GM23338 (cell line): ENCODE measurements at regions not wholly inside any gene's neighbourhood (a gene's known extent, or its start where the extent isn't known, plus 50 kb on each side); places are given as distances from the start of the nearest gene placed in this dataset.

Source experiments
- ATAC-seq: fragments of 200-7000 bp; cut with Tn5 transposase; 3 replicates; pipeline ENCODE4 v1.9.1; 2020
- DNase-seq: peaks from one replicate; pipeline ENCODE4 v3.0.0-alpha.2; 2015; ENCODE audit warnings: low spot score
- H2AFZ ChIP-seq: fragments of 200-600 bp; sonication (generic); 2 replicates; pipeline ENCODE4 v1.8.0; 2016; ENCODE audit warnings: antibody characterized with exemption, mild to moderate bottlenecking, moderate library complexity
- H3F3A ChIP-seq: fragments of 200-600 bp; sonication (generic); replicated peaks from 2 replicates; pipeline ENCODE4 v1.8.0; 2017; ENCODE audit warnings: antibody characterized with exemption, mixed run types, low read depth
- H3K27ac ChIP-seq: fragments of 200-600 bp; sonication (generic); 2 replicates; pipeline ENCODE4 v1.6.1; 2016; ENCODE audit warnings: low read depth
- H3K27me3 ChIP-seq: fragments of 200-600 bp; sonication (generic); 2 replicates; pipeline ENCODE4 v1.8.0; 2016; ENCODE audit warnings: mild to moderate bottlenecking, mixed run types, moderate library complexity; ENCODE audit not compliant: insufficient read depth
- H3K36me3 ChIP-seq: fragments of 200-600 bp; sonication (generic); 2 replicates; pipeline ENCODE4 v1.8.0; 2016; ENCODE audit warnings: mild to moderate bottlenecking; ENCODE audit not compliant: insufficient read depth
- H3K4me1 ChIP-seq: fragments of 200-600 bp; sonication (generic); 2 replicates; pipeline ENCODE4 v1.8.0; 2016; ENCODE audit warnings: mild to moderate bottlenecking, moderate library complexity; ENCODE audit not compliant: insufficient read depth
- H3K4me2 ChIP-seq: fragments of 200-600 bp; sonication (generic); 2 replicates; pipeline ENCODE4 v1.7.1; 2017; ENCODE audit warnings: mixed run types
- H3K4me3 ChIP-seq: fragments of 200-600 bp; sonication (generic); 2 replicates; pipeline ENCODE4 v1.6.1; 2016; ENCODE audit warnings: mixed run types
- H3K79me2 ChIP-seq: fragments of 200-600 bp; sonication (generic); replicated peaks from 2 replicates; pipeline ENCODE4 v1.8.0; 2017; ENCODE audit warnings: mild to moderate bottlenecking; ENCODE audit not compliant: insufficient read depth
- H3K9me2 ChIP-seq: fragments of 200-600 bp; sonication (generic); 2 replicates; pipeline ENCODE4 v1.8.0; 2017; ENCODE audit not compliant: insufficient read depth
- H4K20me1 ChIP-seq: fragments of 200-600 bp; sonication (generic); replicated peaks from 2 replicates; pipeline ENCODE4 v1.8.0; 2017; ENCODE audit warnings: mild to moderate bottlenecking; ENCODE audit not compliant: insufficient read depth
- H3K27ac Mint-ChIP-seq: 2 replicates; pipeline ENCODE4 v1.8.0; 2020; ENCODE audit warnings: inconsistent platforms, mild to moderate bottlenecking, moderate library complexity, mixed read lengths
- H3K27me3 Mint-ChIP-seq: 3 replicates; pipeline ENCODE4 v1.8.0; 2022; ENCODE audit warnings: low read depth, mild to moderate bottlenecking, moderate library complexity, mixed read lengths, inconsistent platforms; ENCODE audit not compliant: insufficient read depth, poor library complexity
- H3K36me3 Mint-ChIP-seq: 3 replicates; pipeline ENCODE4 v1.8.0; 2021; ENCODE audit warnings: low read depth, mild to moderate bottlenecking, inconsistent platforms, moderate library complexity, mixed read lengths
- H3K4me1 Mint-ChIP-seq: 3 replicates; pipeline ENCODE4 v1.8.0; 2020; ENCODE audit warnings: mild to moderate bottlenecking, inconsistent platforms, mixed read lengths
- H3K4me3 Mint-ChIP-seq: 3 replicates; pipeline ENCODE4 v1.8.0; 2021; ENCODE audit warnings: moderate library complexity, mild to moderate bottlenecking, inconsistent platforms, mixed read lengths
- H3K9me3 Mint-ChIP-seq: 3 replicates; pipeline ENCODE4 v1.8.0; 2020; ENCODE audit warnings: moderate library complexity, mild to moderate bottlenecking, inconsistent platforms, mixed read lengths
- CREB1 ChIP-seq: fragments of 250-450 bp; sonication (Bioruptor Pico); IDR thresholded peaks from 2 replicates; pipeline ENCODE4 v1.5.0; 2020; ENCODE audit warnings: low read depth, mild to moderate bottlenecking, moderate library complexity
- EZH2phosphoT487 ChIP-seq: fragments of 200-600 bp; sonication (generic); IDR thresholded peaks from one replicate; pipeline ENCODE4 v1.8.1; 2018; ENCODE audit warnings: antibody characterized with exemption; ENCODE audit not compliant: unreplicated experiment
- JUNB ChIP-seq: IDR thresholded peaks from one replicate; pipeline ENCODE4 v1.6.1; 2016; ENCODE audit warnings: antibody characterized with exemption; ENCODE audit not compliant: unreplicated experiment
- NANOG ChIP-seq: IDR thresholded peaks from 2 replicates; pipeline ENCODE4 v1.6.1; 2016; ENCODE audit warnings: antibody characterized with exemption, borderline replicate concordance
- POLR2AphosphoS5 ChIP-seq: IDR thresholded peaks from 2 replicates; pipeline ENCODE4 v1.6.1; 2016; ENCODE audit warnings: antibody characterized with exemption, low read depth
- STAT1 ChIP-seq: IDR thresholded peaks from one replicate; pipeline ENCODE4 v1.6.1; 2016; ENCODE audit warnings: antibody characterized with exemption; ENCODE audit not compliant: unreplicated experiment
- ZNF114 ChIP-seq: fragments of 250-450 bp; sonication (Bioruptor Pico); IDR thresholded peaks from 2 replicates; pipeline ENCODE4 v1.5.0; 2020; ENCODE audit warnings: mild to moderate bottlenecking, moderate library complexity
- ZNF331 ChIP-seq: fragments of 250-450 bp; sonication (Bioruptor Pico); IDR thresholded peaks from 2 replicates; pipeline ENCODE4 v1.5.0; 2020; ENCODE audit warnings: low read depth, mild to moderate bottlenecking, moderate library complexity
- TF ChIP-seq, protein P1 (sequence below): IDR thresholded peaks from one replicate; pipeline ENCODE4 v1.6.1; 2018; ENCODE audit warnings: antibody characterized with exemption; ENCODE audit not compliant: unreplicated experiment
- TF ChIP-seq, protein P2 (sequence below): IDR thresholded peaks from 2 replicates; pipeline ENCODE4 v1.6.1; 2016; ENCODE audit warnings: antibody characterized with exemption
- TF ChIP-seq, protein P3 (sequence below), 2 experiments: fragments of 200-600 bp in 1 of 2; sonication (generic) in 1 of 2; conservative IDR thresholded peaks; 2 replicates each; pipeline versions ENCODE4 v1.5.1 to v1.6.1; 2016 to 2017; ENCODE audit warnings: antibody characterized with exemption in 2 of 2, low read depth in 2 of 2, mild to moderate bottlenecking in 2 of 2, moderate library complexity in 1 of 2

DNA sequence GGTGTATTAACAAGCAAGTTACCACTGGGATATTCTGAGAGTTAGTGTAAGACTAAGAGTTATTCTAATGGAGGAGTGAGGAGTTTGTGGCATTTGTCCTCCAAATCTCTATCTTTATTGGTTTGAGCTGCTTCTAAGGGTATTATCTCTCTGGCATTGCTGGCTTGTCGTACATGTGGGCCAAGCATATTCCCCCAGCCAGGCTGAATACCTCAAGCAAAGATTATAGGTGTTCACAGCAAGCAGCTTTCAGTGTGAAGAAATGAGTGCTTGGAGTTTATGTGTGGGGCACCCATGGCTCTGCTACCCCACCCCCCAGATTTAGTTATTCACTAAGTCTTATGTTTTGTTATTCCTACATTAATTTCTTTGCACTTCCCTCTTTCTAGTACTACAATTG is 193.6 kb upstream of the FANCL start (continued):
- TF ChIP-seq ZNF331 (CRISPR knock-in tag) (no peak), ZNF114 (CRISPR knock-in tag) (no peak), NANOG (no peak), EZH2phosphoT487 (no peak), JUNB (no peak), POLR2AphosphoS5 (no peak), STAT1 (no peak)
- TF ChIP-seq, protein P1, sequence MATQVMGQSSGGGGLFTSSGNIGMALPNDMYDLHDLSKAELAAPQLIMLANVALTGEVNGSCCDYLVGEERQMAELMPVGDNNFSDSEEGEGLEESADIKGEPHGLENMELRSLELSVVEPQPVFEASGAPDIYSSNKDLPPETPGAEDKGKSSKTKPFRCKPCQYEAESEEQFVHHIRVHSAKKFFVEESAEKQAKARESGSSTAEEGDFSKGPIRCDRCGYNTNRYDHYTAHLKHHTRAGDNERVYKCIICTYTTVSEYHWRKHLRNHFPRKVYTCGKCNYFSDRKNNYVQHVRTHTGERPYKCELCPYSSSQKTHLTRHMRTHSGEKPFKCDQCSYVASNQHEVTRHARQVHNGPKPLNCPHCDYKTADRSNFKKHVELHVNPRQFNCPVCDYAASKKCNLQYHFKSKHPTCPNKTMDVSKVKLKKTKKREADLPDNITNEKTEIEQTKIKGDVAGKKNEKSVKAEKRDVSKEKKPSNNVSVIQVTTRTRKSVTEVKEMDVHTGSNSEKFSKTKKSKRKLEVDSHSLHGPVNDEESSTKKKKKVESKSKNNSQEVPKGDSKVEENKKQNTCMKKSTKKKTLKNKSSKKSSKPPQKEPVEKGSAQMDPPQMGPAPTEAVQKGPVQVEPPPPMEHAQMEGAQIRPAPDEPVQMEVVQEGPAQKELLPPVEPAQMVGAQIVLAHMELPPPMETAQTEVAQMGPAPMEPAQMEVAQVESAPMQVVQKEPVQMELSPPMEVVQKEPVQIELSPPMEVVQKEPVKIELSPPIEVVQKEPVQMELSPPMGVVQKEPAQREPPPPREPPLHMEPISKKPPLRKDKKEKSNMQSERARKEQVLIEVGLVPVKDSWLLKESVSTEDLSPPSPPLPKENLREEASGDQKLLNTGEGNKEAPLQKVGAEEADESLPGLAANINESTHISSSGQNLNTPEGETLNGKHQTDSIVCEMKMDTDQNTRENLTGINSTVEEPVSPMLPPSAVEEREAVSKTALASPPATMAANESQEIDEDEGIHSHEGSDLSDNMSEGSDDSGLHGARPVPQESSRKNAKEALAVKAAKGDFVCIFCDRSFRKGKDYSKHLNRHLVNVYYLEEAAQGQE: no peak

DNA sequence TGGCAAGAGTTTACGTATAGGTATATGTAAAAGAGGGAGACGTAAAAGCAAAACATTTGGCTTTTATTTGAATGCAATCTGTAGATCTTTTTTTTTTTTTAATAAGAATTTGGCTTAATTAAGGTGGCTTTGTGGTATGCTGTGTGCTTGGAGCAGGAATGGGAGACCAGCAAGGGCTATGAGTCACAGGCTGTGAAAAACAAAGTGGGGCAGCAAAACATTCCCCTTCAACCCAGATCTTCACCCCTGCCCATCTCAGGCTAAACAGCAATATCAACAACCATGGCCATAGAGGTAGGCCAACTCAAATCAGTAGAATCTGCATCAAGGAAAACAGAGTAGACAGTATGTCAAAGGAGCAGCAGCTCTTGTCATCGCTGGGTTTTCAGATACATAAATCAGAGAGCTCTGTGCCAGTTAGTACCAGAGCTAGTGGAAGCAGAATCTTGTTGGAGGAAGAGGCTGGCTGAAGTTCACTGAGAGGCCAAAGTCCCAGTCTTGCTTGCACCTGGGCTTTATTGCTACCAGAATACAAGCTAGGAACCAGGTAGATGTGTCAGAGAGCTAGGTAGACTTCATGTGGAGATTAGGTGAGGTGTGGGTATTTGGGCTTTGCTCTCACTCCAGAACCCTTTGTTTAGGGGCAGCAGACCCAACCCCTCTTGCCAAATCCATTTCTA is 191.5 kb upstream of the FANCL start:
- H4K20me1 ChIP-seq: no peaks in the 10 kb centered on the region
- Mint-ChIP-seq H3K27me3 (peaks cover 8% of the 10 kb centered on the region), H3K27ac (no peak overlapping the region), H3K9me3 (no peaks in the 10 kb centered on the region), H3K4me3 (no peak overlapping the region), H3K36me3 (no peaks in the 10 kb centered on the region; the same call in 2 of the 3 replicates), H3K4me1 (peaks cover 33% of the 10 kb centered on the region)
- H3K27ac ChIP-seq: no peak overlapping the region
- H3K36me3 ChIP-seq: no peaks in the 10 kb centered on the region
- H3F3A ChIP-seq: 0 out of 2 replicates have a peak, but pooled peaks cover 3% of the 10 kb centered on the region
- H3K27me3 ChIP-seq: no peaks in the 10 kb centered on the region
- ATAC-seq (no peak), DNase-seq (no peak)
- no peak overlapping the region for H3K4me2 ChIP-seq
- H3K9me2 ChIP-seq: no peaks in the 10 kb centered on the region
- no peak overlapping the region for H2AFZ ChIP-seq
- H3K4me1 ChIP-seq: peaks cover 10% of the 10 kb centered on the region
- TF ChIP-seq, protein P2, sequence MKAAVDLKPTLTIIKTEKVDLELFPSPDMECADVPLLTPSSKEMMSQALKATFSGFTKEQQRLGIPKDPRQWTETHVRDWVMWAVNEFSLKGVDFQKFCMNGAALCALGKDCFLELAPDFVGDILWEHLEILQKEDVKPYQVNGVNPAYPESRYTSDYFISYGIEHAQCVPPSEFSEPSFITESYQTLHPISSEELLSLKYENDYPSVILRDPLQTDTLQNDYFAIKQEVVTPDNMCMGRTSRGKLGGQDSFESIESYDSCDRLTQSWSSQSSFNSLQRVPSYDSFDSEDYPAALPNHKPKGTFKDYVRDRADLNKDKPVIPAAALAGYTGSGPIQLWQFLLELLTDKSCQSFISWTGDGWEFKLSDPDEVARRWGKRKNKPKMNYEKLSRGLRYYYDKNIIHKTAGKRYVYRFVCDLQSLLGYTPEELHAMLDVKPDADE: no peak
- TF ChIP-seq, protein P1: no peak
- TF ChIP-seq JUNB: no peak
- no peak for TF ChIP-seq ZNF114 (CRISPR knock-in tag)
- TF ChIP-seq CREB1 (CRISPR knock-in tag): no peak
- TF ChIP-seq STAT1: no peak
- no peak for TF ChIP-seq NANOG
- TF ChIP-seq, protein P3, sequence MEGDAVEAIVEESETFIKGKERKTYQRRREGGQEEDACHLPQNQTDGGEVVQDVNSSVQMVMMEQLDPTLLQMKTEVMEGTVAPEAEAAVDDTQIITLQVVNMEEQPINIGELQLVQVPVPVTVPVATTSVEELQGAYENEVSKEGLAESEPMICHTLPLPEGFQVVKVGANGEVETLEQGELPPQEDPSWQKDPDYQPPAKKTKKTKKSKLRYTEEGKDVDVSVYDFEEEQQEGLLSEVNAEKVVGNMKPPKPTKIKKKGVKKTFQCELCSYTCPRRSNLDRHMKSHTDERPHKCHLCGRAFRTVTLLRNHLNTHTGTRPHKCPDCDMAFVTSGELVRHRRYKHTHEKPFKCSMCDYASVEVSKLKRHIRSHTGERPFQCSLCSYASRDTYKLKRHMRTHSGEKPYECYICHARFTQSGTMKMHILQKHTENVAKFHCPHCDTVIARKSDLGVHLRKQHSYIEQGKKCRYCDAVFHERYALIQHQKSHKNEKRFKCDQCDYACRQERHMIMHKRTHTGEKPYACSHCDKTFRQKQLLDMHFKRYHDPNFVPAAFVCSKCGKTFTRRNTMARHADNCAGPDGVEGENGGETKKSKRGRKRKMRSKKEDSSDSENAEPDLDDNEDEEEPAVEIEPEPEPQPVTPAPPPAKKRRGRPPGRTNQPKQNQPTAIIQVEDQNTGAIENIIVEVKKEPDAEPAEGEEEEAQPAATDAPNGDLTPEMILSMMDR (conservative IDR thresholded peaks at IDR 0.05; ENCODE audit: low read depth in 2 of 2): no peak
- TF ChIP-seq EZH2phosphoT487: no peak
- no peaks in the 10 kb centered on the region for H3K79me2 ChIP-seq
- H3K4me3 ChIP-seq: no peak overlapping the region
